ACHN (cell line): ENCODE measurements at regions not wholly inside any gene's neighbourhood (a gene's known extent, or its start where the extent isn't known, plus 50 kb on each side); places are given as distances from the start of the nearest gene placed in this dataset.
"Not testable (repeated sequence)": the region's sequence is repeated elsewhere in the genome, so short reads cannot be mapped to it uniquely, and the experiment has no call there.

Source experiments
- DNase-seq: peaks from one replicate; pipeline ENCODE4 v3.0.0-alpha.2; 2015
- in situ Hi-C: cut with HindIII; loops from 2 replicates; pipeline ENCODE4 v1.10.0; 2017; ENCODE audit warnings: low sequenced_read_pairs, low pct_ligation_motif_present, low pct_unique_long_range_greater_than_20kb

DNA sequence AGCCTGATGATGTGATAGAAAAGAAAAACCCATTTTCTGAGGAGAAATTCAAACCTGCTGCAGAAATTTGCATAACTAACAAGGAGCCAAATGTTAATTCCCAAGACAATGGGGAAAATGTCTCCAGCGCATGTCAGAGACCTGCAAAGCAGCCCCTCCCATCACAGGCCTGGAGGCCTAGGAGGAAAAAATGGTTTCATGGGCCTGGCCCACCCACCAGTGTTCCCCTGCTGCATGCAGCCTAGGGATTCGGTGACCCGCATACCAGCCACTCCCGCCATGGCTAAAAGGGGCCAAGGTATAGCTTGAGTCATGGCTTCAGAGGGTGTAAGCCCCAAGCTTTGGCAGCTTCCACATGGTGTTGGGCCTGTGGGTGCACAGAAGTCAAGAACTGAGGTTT is 147.7 kb upstream of the SLC24A3 start:
- in situ Hi-C loops, DNase-seq: not testable (repeated sequence)

DNA sequence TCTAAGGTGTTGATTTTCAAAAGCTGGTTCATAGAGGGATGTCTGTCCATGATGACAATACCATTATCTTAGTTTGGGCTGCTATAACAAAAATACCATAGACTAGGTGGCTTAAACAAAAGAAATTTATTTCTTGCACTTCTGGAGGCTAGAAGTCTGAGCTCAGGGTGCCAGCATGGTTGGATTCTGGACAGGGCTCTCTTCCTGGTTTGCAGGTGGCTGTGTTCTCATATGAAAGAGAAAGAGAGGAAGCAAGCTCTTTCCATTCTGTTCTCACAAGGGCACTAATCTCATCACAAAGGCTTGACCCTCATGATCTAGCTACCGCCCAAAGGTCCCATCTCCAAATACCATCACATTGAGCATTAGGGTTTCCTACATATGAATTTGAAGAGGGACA is 144.5 kb upstream of the SLC24A3 start:
- DNase-seq = no peak
- in situ Hi-C loops = no loop called here

DNA sequence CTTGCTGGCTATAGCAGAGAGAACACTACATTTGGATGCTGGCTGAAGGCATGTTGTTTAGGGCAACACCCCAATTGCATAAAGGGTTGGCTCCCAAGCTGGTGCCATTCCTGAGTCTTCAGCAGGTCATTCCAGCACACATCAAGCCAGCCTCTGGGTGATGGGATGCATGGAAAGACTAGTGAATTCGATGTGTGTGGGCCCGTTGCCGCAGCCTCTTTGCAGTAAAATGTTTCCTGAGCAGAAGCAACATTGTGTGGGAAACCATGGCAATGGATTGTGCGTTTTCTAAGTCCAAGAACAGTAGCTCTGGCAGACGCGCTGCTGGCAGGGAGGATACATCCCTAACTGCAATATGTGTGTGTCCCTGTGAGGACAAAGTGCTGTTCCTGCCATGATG is 142.4 kb upstream of the SLC24A3 start:
- in situ Hi-C loops = no loop called here
- DNase-seq = no peak

DNA sequence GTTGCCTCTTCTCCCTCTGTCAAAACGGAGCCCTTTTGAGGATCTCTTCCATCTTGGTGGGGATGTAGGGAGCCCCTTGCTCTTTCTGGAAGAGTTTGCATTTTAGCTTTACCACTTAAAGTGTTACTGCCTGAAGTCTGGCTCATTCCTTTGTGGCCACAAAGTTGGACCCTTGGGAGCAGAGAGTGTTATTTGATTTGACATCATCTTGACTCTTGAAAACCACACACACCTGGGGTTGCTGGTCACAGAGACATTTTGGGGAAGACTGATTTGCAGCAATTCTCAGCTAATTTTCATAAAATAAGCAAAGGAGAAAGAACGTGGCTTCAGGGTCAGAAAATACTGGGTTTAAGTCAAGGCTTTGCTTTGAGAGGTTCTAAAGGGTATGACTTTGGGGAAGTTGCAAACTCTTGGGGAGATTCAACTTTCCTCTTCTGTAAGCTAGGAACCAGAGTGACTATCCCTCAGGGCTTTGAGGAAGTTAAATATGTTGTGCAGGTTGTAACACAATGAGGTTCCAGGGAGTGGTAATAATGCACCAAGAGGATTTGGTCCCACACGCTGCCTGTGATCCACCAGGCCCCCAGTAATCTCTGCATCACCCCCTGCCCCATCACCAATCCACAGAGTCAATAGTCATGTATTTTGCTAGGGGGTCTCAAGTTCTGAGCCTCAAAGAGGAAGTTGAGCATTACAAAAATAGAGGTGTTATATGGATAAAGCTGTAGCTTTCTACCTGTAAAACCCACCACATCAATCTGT is 141.6 kb upstream of the SLC24A3 start:
- in situ Hi-C loops = no loop called here
- DNase-seq = no peak

GRCh38 chr20:19071446-19071725 is 141.1 kb upstream of the SLC24A3 start:
- in situ Hi-C loops = no loop called here
- DNase-seq = no peak

DNA sequence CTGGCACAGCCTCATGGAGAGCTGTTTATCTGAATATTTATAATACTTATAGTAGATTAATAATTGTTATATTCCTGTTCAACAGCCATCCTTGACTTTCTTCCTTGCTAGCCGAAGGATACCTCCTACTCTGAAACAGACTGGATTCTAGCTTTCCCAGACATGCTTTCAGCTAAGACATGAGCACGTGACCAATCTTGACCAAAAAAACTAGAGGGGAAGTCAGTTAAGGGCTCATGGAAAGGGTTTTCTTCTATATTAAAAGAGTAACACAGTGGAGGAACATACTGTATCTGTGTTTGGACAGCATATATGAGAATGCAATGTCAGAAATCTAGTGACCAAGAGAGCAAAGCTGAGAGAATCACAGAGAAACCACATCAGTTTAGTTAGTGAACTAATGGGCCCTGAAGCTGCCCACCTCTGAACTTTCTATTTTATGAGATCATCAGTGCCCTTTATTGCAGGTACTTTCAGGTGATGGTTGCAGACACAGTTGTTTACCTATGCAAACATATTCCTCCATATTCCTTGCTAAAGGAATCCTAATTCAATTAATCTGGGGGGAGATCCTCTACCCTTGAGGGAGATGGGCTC is 140.4 kb upstream of the SLC24A3 start:
- DNase-seq = no peak
- in situ Hi-C loops = no loop called here

DNA sequence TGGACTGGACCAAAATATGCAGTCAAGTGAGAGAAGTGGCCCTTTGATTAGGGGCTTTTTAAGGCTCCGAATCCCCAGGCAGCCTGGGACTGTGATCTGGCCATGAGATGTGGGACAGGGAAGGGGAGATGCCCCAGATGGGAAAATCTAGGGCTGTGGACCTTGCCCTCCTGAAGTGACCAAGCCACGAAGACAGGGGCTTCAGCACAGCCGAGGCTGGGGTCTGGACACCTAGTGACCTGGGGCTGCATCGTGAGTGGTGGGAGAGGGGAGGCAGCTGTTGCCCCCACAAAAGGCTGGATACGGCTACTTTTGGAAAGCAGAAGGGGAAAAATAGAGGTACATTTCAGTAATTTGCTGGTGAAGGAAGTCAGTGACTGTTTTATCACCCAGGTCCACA is 139.5 kb upstream of the SLC24A3 start:
- in situ Hi-C loops = no loop called here

DNA sequence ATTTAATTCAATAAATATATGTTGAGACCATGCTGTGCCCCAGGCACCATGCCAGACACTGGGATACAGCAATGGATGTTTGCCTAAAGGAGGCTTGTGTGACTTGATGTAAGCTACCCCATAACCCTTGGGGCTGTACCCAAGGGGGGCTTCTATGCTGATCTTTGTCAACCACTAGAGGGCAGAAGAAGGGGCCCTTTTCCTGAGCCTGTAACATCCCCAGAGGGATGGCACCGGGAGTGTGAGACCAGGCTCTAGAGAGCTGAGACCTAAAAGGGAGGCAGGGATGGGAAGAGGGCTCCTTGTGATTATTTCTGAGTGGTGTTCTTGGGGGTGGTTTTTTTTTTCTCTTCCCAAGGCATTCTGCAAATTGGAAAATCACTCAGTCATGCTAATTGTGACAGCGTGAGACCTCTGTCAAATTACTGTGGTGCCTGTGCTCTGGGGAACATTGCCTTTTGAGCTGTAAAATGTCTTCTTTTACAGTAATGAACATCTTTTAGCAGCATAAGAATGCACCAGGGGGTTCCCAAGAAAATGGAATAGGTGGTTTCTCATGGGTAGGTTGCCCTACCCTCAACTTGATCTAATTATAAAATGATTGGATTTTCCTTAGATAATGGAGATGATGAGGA is 138.7 kb upstream of the SLC24A3 start:
- in situ Hi-C loops = no loop called here
- DNase-seq = peak; percentile 7

More for the DNA sequence above, 139.5 kb upstream of the SLC24A3 start:
- no peak for DNase-seq

DNA sequence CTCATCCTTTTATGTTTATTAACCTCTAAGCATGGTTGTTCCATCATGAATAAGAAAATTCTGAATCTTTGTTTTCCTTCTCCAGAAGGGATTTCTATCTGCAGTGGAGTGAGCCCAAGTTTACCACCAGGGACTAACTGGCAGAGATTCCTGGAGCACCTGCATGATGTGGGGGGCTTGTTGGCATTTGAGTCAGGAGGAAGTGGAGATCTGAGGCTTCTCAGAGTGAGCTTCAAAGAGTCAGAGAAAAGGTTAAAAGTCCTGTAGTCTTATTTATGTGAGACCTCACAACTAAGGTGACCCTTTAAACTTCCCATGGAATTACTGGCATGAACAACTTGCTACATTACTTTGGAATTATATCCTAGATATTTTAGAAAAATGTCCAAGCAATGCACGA is 138.1 kb upstream of the SLC24A3 start:
- DNase-seq = no peak

GRCh38 chr20:19074828-19075516 is 137.5 kb upstream of the SLC24A3 start:
- no peak for DNase-seq
- in situ Hi-C loops = no loop called here

More for the DNA sequence above, 138.1 kb upstream of the SLC24A3 start:
- in situ Hi-C loops = no loop called here

DNA sequence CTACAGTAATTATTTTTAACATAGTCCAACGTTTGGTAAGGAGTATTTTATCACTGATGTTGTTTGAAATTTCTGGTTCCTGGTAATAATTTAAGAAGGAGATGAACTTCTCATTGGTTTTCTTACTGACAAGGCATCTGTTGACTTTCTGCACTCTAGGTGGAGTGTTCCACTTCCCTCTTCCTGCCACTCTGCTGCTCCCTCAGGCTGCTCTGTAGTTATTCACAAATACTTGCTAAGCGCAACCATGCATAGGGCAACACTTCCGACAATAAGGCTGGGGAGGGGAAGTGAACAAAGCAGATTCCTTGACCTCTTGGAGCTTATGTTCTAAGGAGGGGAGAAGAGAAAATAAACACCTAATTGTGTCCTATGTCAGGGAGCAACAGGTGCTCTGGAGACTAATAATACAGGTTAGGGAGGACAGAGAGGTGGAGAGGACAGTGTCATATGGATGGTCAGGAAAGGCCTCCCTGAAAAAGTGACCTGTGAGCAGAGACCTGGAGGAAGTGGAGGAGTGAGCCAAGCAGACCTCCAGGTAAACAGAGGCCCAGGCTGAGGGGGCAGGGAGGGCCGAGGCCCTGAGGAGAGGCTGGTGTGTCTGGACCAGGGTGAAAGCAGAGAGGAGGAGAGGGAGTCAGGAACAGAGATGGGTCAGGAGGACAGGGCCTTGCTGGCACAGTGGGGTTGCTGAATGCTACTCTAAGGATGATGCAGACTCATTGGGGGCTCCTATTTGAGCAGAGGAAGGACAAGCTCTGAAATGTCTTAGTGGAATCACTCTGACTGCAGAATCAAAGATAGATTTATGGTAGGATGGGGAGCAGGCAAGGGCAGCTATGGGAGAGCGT is 134.8 kb upstream of the SLC24A3 start:
- DNase-seq = no peak
- in situ Hi-C loops = no loop called here

DNA sequence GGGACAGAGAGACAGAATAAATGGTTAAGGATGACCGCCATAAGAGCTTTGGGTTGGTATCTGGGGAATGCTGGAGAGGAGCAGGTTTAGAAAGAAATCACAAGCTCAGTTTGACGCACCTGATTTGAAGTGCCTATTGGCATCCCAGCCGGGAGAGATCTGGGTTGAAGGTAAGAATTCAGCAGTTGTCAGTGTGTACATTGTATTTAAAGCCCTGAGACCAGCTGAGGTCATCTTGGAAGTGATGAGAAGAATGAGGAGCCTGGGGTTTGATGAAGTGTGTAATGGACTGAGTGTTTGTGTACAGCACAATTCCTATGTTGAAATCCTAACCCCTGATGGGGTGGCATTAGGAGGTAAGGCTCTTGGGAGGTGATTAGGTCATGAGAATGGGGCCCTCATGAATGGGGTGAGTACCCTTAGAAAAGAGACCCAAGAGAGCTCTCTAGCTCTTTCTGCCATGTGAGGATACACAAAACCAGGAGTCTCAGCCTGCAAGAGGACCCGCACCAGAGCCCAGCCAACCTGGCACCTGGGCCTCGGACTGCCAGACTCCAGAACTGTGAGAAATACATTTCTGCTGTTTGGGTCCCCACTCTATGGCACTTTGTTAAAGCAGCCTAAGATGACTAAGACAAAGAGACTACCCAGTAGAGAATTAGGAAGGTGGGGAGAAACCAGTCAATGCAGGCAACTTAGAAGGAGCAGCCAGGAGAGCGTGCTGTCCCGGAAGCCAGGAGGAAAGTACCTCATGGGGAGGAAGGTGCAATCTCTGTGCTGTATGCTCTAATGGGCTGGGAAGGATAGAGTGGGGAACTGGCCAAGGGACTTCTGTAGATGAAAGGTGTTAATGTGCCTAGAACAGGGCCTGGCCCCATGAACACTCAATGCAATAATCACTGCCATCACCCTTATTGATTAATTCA is 133.7 kb upstream of the SLC24A3 start:
- DNase-seq = no peak
- in situ Hi-C loops = no loop called here

DNA sequence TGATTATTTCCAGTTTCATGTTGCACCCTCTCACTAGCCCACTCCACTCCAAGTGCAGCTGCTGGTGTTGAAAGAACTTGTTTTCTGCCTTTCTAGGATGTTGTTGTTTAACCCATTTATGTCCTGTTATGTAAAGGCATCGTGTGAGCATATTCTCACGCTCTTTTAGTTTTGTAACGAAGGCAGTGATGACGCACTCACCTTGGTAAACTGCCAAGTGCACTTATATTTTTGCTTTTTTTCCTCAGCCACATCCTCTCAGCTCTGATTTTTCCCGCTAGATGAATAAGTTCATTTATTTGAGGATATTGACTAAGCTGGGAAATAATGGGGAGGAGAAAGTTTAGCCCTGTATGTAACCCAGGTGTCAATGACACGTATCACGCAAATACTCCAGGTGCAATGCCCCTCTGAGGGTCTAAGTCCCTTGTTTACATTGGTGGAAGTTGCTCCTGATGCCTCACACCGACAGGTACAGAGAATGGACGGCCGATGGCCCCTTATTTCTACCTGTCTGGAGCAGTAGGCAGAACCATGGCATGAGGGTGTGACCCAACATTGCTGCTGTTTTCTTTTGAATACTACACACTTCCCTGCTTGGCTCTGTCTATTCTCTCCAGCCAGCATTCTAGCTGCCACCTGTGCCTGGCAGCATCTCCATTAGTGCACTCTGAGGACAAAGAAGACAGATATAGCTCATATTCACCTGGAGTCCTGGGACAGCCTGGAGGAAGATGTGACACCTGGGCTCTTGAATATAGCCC is 132.7 kb upstream of the SLC24A3 start:
- no peak for DNase-seq
- in situ Hi-C loops = no loop called here

DNA sequence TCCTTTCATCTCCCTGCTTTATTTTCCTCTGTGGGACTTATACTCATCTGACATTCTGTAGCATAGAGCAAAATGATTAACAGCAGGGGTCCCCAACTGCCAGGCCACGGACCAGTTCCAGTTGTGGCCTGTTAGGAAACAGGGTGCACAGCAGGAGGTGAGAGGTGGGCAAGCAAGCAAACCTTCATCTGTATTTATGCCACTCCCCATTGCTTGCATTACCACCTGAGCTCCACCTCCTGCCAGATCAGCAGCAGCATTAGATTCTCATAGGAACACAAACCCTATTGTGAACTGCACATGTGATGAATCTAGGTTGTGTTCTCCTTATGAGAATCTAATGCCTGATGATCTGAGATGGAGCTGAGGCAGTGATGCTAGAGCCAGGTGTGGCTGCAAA is 130.5 kb upstream of the SLC24A3 start:
- DNase-seq = no peak
- in situ Hi-C loops = no loop called here

DNA sequence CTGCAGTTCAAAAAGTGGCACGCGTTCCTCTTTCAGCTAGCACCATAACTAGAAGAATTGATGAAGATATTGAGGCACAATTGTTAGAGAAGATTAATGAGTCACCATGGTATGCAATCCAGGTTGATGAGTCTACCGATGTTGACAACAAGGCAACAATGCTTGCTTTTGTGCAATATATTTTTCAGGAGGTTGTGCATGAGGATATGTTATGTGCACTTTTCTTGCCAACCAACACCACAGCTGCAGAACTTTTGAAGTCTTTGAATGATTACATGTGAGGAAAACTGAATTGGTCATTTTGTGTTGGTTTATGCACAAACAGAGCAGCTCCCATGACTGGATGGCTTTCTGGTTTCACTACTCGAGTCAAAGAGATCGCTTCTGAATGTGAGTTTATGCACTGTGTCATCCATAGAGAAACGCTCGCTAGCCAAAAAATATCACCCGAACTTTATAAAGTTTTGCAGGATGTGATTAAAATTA is 129.3 kb upstream of the SLC24A3 start:
- in situ Hi-C loops = no loop called here

GRCh38 chr20:19090332-19090731 is 122.1 kb upstream of the SLC24A3 start:
- in situ Hi-C loops = no loop called here
- no peak for DNase-seq

More for the DNA sequence above, 129.3 kb upstream of the SLC24A3 start:
- DNase-seq = no peak

DNA sequence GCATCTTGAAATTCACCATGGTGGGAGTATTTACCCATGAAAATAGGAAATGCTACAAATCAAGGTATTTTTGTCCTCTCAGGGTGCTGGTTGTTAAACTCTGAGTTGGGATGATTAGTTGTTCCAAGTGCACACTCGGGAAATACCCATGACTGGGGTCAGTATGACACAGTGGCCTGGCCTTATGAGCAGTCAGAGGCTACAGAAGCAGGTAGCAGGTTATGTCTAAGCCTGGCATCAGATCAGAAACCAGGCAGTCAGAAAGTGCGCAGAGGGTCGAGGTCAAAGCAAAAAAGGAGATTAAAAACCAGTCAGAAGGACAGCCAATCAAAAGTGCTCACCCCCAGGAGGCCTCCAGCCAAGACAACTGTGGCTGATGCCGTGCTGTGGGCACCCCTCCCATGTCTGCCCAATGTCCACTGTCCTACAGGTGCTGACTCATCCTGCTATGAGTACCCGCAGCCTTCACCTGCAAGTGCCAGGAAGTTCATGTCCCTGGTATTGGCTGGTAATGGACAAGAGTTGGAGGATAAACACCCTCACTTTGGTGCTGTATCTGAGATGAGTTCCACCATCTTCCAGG is 117.4 kb upstream of the SLC24A3 start:
- no peak for DNase-seq
- in situ Hi-C loops = no loop called here
